ENCODE measurements at regions not wholly inside any gene's neighbourhood (a gene's known extent, or its start where the extent isn't known, plus 50 kb on each side); places are given as distances from the start of the nearest gene placed in this dataset.

DNA sequence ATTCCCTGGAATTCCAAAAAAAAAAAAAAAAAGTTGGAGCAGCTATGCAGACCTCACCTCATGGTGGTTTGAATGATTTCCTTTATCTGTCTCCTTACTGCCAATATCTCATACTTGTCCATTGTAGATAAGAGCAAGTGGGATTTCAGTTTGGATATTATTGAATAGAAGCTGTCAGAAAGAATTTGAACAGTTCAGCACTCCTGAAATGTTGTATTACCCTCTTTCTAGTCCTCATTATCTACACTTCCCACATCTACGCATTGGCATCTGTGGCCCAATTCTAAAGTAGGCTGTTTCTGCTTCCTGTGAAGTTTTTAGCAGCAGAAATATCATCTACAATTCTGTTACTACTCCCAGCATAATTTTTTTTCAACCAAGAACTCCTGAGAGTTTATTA lies 68.2 kb upstream of the KHDRBS2 start:
- TF ChIP-seq, protein P1, sequence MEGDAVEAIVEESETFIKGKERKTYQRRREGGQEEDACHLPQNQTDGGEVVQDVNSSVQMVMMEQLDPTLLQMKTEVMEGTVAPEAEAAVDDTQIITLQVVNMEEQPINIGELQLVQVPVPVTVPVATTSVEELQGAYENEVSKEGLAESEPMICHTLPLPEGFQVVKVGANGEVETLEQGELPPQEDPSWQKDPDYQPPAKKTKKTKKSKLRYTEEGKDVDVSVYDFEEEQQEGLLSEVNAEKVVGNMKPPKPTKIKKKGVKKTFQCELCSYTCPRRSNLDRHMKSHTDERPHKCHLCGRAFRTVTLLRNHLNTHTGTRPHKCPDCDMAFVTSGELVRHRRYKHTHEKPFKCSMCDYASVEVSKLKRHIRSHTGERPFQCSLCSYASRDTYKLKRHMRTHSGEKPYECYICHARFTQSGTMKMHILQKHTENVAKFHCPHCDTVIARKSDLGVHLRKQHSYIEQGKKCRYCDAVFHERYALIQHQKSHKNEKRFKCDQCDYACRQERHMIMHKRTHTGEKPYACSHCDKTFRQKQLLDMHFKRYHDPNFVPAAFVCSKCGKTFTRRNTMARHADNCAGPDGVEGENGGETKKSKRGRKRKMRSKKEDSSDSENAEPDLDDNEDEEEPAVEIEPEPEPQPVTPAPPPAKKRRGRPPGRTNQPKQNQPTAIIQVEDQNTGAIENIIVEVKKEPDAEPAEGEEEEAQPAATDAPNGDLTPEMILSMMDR (IDR thresholded peaks at IDR 0.05; ENCODE audit: borderline replicate concordance, extremely low read depth, low read length, poor library complexity, severe bottlenecking), result no peak
- no peak for TF ChIP-seq EZH2 (IDR thresholded peaks at IDR 0.05; ENCODE audit: borderline replicate concordance, low read depth, low read length, severe bottlenecking)

Data from DND-41 (cell line).